ENCODE measurements at regions not wholly inside any gene's neighbourhood (a gene's known extent, or its start where the extent isn't known, plus 50 kb on each side); places are given as distances from the start of the nearest gene placed in this dataset.

DNA sequence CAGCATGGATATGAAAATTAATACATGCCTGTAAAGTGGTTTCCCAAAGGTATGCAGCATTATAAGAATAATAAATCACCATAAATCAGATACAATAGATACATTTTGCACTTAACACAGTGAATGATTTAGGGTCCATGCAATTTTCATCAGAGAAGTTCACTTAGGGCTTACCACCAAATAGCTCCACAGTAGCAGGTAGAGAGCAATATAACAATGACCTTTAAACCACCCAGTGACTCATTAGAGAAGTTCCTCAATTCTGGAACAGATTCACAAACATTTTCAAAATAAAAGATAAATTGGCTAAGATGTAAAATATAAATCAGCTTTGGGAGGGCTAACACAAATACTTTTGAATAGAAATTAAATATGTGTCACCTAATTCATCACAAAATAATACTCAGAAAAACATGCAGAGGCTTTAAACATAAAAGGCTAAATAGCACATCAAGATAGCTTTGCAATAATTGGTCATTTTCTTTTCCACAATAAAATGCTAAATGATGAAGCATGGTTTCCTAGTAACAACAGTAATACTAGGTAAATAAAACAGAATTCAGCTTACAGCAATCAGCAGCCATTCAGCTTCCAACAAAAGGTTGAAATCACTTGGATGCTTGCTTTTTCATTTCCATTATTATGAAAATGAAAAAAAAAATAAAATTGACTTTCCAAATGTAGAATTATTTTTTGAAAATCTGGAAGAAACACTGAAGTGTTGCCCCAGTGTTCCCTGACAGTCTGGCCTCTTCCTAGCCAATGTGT lies 84.3 kb upstream of the NBEA start:
- TF ChIP-seq, protein P1, sequence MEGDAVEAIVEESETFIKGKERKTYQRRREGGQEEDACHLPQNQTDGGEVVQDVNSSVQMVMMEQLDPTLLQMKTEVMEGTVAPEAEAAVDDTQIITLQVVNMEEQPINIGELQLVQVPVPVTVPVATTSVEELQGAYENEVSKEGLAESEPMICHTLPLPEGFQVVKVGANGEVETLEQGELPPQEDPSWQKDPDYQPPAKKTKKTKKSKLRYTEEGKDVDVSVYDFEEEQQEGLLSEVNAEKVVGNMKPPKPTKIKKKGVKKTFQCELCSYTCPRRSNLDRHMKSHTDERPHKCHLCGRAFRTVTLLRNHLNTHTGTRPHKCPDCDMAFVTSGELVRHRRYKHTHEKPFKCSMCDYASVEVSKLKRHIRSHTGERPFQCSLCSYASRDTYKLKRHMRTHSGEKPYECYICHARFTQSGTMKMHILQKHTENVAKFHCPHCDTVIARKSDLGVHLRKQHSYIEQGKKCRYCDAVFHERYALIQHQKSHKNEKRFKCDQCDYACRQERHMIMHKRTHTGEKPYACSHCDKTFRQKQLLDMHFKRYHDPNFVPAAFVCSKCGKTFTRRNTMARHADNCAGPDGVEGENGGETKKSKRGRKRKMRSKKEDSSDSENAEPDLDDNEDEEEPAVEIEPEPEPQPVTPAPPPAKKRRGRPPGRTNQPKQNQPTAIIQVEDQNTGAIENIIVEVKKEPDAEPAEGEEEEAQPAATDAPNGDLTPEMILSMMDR (conservative IDR thresholded peaks at IDR 0.05): no peak
- no peak for TF ChIP-seq EZH2 (IDR thresholded peaks at IDR 0.05; ENCODE audit: low read depth)
